CD14-positive monocyte (primary cell): ENCODE measurements at regions not wholly inside any gene's neighbourhood (a gene's known extent, or its start where the extent isn't known, plus 50 kb on each side); places are given as distances from the start of the nearest gene placed in this dataset.

Source experiments
- DNase-seq, 3 donors: peaks; one replicate each; pipeline ENCODE4 v3.0.0-alpha.2; 2011 to 2022
- H2AFZ ChIP-seq: 2 replicates; pipeline ENCODE4 v1.6.0; 2012; ENCODE audit warnings: mild to moderate bottlenecking, low read depth, low read length, inconsistent platforms; ENCODE audit not compliant: insufficient read depth, poor library complexity, severe bottlenecking
- H3K27ac ChIP-seq, 2 donors: 1 replicate in 1 of 2; 2 replicates in 1 of 2; pipeline ENCODE4 v1.5.1; 2012 to 2013; ENCODE audit warnings: low read length in 2 of 2, control low read depth in 1 of 2, inconsistent platforms in 1 of 2, low read depth in 1 of 2, mild to moderate bottlenecking in 1 of 2
- H3K27me3 ChIP-seq, 2 donors: one replicate each; pipeline versions ENCODE4 v1.6.0 to v1.6.1; 2011 to 2013; ENCODE audit warnings: low read length in 2 of 2; ENCODE audit not compliant: control insufficient read depth in 2 of 2, insufficient read depth in 2 of 2
- H3K36me3 ChIP-seq, 2 donors: replicated peaks in 1 of 2; 1 replicate in 1 of 2; 2 replicates in 1 of 2; pipeline versions ENCODE4 v1.5.1 to v1.6.1; 2012 to 2013; ENCODE audit warnings: low read length in 2 of 2, control low read depth in 1 of 2, inconsistent platforms in 1 of 2, mild to moderate bottlenecking in 1 of 2; ENCODE audit not compliant: insufficient read depth in 2 of 2, control insufficient read depth in 1 of 2
- H3K4me1 ChIP-seq, 2 donors: 1 replicate in 1 of 2; 2 replicates in 1 of 2; pipeline versions ENCODE4 v1.5.1 to v1.6.1; 2012 to 2013; ENCODE audit warnings: low read length in 2 of 2, control low read depth in 1 of 2, inconsistent platforms in 1 of 2, mild to moderate bottlenecking in 1 of 2, moderate library complexity in 1 of 2; ENCODE audit not compliant: insufficient read depth in 2 of 2, control insufficient read depth in 1 of 2
- H3K4me2 ChIP-seq: replicated peaks from 2 replicates; pipeline ENCODE3; 2012; ENCODE audit warnings: low read length, moderate library complexity, mild to moderate bottlenecking; ENCODE audit not compliant: poor library complexity, severe bottlenecking; ENCODE audit errors: extremely low read depth
- H3K4me3 ChIP-seq, 3 experiments: fragments of 200-600 bp in 1 of 3; sonication (generic) in 1 of 3; replicated peaks in 1 of 3; 1 replicate in 2 of 3; 2 replicates in 1 of 3; pipeline ENCODE4 v1.5.1; 2011 to 2013; ENCODE audit warnings: low read length in 3 of 3, mild to moderate bottlenecking in 3 of 3, control low read depth in 2 of 3, low read depth in 2 of 3, inconsistent platforms in 1 of 3, moderate library complexity in 1 of 3
- H3K79me2 ChIP-seq: 2 replicates; pipeline ENCODE4 v1.6.0; 2012; ENCODE audit warnings: mild to moderate bottlenecking, control low read depth, inconsistent platforms, low read length, moderate library complexity; ENCODE audit not compliant: insufficient read depth
- H3K9ac ChIP-seq: 2 replicates; pipeline ENCODE4 v1.6.0; 2017; ENCODE audit warnings: low read length, mild to moderate bottlenecking; ENCODE audit not compliant: insufficient read depth, poor library complexity, severe bottlenecking
- H3K9me3 ChIP-seq, 2 donors: replicated peaks in 1 of 2; 1 replicate in 1 of 2; 2 replicates in 1 of 2; pipeline versions ENCODE4 v1.5.1 to v1.6.1; 2012 to 2013; ENCODE audit warnings: low read length in 2 of 2, control low read depth in 1 of 2; ENCODE audit not compliant: control insufficient read depth in 1 of 2, insufficient read depth in 1 of 2
- H4K20me1 ChIP-seq: 2 replicates; pipeline ENCODE4 v1.6.0; 2012; ENCODE audit warnings: mild to moderate bottlenecking, low read length, control low read depth, moderate library complexity; ENCODE audit not compliant: insufficient read depth
- H3K27ac Mint-ChIP-seq, 7 donors: one replicate each; pipeline ENCODE4 v1.8.0; 2020; ENCODE audit warnings: mild to moderate bottlenecking in 7 of 7, mixed read lengths in 7 of 7, moderate library complexity in 6 of 7, inconsistent platforms in 2 of 7
- H3K27me3 Mint-ChIP-seq, 3 donors: one replicate each; pipeline ENCODE4 v1.8.0; 2021 to 2022; ENCODE audit warnings: low read depth in 3 of 3, mild to moderate bottlenecking in 3 of 3, mixed read lengths in 3 of 3, moderate library complexity in 3 of 3, inconsistent platforms in 1 of 3
- H3K36me3 Mint-ChIP-seq, 2 donors: one replicate each; pipeline ENCODE4 v1.8.0; 2020; ENCODE audit warnings: mixed read lengths in 2 of 2, inconsistent platforms in 1 of 2, mild to moderate bottlenecking in 1 of 2
- H3K4me1 Mint-ChIP-seq: one replicate; pipeline ENCODE4 v1.8.0; 2020; ENCODE audit warnings: mild to moderate bottlenecking, mixed read lengths
- H3K4me3 Mint-ChIP-seq, 2 donors: one replicate each; pipeline ENCODE4 v1.8.0; 2020; ENCODE audit warnings: mild to moderate bottlenecking in 2 of 2, mixed read lengths in 2 of 2, moderate library complexity in 1 of 2
- H3K9me3 Mint-ChIP-seq, 7 donors: one replicate each; pipeline ENCODE4 v1.8.0; 2020 to 2022; ENCODE audit warnings: mixed read lengths in 7 of 7, mild to moderate bottlenecking in 6 of 7, moderate library complexity in 6 of 7, inconsistent platforms in 2 of 7
- WGBS: methylation state at CpG from one replicate; pipeline ENCODE4 v1.1.5; 2013; ENCODE audit warnings: missing lambda C conversion rate; ENCODE audit not compliant: insufficient coverage; 5-methylcytosine and 5-hydroxymethylcytosine counted together
- intact Hi-C, 2 donors: fragments of 100-400 bp; cut with micrococcal nuclease; formaldehyde crosslinking; loops; one replicate each; pipeline versions ENCODE4 v1.15.0 to v1.15.1; 2023
- TF ChIP-seq, protein P1 (sequence below): fragments of 200-600 bp; IDR thresholded peaks from one replicate; pipeline ENCODE4 v1.8.0; 2022; ENCODE audit warnings: antibody characterized with exemption, mild to moderate bottlenecking

DNA sequence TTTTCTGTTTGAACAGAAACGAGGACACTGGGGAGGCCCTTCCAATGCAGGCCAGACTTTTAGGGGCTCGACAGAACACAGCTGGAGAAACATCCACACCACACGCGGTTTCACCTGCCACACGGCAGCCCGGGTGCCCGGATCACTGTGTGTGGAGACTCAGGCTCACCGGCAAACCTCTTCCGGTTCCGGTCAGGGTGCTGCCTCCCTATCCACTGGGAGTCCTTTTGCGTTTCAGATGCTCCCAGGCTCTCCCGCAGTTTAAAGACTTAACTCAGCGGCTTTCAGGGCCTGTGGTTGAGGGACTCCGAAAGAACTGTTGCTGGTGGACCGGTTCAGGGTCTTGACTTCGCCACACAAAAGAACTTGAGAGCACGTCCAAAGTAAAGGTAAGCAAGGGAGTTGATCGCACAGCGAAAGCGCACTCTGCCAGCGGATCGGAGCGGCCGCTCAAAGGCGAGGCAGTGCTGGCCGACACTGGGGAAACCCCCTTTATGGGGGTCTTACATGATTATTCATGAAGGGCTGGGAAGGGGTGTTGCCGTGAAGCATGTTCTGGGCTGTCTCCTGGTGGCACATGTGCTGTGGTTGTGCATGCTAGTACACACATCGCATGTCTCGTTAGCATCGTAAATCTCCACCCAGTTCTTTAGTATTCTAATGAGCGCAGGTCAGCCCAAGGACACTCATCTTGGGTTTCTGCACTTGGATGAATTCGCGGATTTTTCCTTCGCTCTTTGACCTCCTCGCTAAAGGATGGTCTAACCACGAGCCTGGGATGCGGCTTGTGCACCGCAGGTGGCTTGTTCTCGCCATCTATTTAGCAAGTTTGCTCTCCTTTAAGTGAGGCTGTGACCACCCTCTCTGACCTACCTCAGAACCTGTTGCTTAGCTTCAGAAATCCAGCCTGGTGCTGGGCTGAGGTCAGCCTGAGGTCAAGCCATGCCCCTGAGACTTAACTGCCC is 180.3 kb downstream of the CDH26 start:
- DNase-seq = peak; percentile 26 to 42 (median 32)
- Mint-ChIP-seq H3K27me3 (peaks cover 0 to 6% (median 2%) of the 10 kb centered on the region in 3 donors), H3K4me1 (peaks cover 74% of the 10 kb centered on the region), H3K27ac (peak overlapping the region; percentile 83 to 95 (median 90)), H3K36me3 (peaks cover 0 to 5% of the 10 kb centered on the region in 2 donors), H3K9me3 (peaks cover 0 to 4% (median 2%) of the 10 kb centered on the region in 7 donors), H3K4me3 (peak overlapping the region; percentile 78 to 92)
- H3K4me1 ChIP-seq = peaks cover 52 to 62% of the 10 kb centered on the region in 2 donors
- no peaks in the 10 kb centered on the region for H3K27me3 ChIP-seq
- peaks cover 8% of the 10 kb centered on the region for H3K79me2 ChIP-seq
- H2AFZ ChIP-seq = peak overlapping the region; percentile 73
- H3K27ac ChIP-seq = peak overlapping the region; percentile 55 to 77
- H3K36me3 ChIP-seq = no peaks in the 10 kb centered on the region
- TF ChIP-seq, protein P1, sequence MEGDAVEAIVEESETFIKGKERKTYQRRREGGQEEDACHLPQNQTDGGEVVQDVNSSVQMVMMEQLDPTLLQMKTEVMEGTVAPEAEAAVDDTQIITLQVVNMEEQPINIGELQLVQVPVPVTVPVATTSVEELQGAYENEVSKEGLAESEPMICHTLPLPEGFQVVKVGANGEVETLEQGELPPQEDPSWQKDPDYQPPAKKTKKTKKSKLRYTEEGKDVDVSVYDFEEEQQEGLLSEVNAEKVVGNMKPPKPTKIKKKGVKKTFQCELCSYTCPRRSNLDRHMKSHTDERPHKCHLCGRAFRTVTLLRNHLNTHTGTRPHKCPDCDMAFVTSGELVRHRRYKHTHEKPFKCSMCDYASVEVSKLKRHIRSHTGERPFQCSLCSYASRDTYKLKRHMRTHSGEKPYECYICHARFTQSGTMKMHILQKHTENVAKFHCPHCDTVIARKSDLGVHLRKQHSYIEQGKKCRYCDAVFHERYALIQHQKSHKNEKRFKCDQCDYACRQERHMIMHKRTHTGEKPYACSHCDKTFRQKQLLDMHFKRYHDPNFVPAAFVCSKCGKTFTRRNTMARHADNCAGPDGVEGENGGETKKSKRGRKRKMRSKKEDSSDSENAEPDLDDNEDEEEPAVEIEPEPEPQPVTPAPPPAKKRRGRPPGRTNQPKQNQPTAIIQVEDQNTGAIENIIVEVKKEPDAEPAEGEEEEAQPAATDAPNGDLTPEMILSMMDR = no peak
- H4K20me1 ChIP-seq = no peaks in the 10 kb centered on the region
- H3K4me2 ChIP-seq = peak overlapping the region; percentile 72
- no peaks in the 10 kb centered on the region for H3K9me3 ChIP-seq
- intact Hi-C loops = loop anchor here in 1 of 2 donors (5.0 kb wide), 2 partner anchors 36 to 81 kb away; no protein-coding TSS in a partner anchor
- H3K9ac ChIP-seq = peak overlapping the region; percentile 56
- 64% methylated on average over 38 of the region's 39 CpGs for WGBS
- peak overlapping the region; percentile 46 to 71 (median 55) for H3K4me3 ChIP-seq

DNA sequence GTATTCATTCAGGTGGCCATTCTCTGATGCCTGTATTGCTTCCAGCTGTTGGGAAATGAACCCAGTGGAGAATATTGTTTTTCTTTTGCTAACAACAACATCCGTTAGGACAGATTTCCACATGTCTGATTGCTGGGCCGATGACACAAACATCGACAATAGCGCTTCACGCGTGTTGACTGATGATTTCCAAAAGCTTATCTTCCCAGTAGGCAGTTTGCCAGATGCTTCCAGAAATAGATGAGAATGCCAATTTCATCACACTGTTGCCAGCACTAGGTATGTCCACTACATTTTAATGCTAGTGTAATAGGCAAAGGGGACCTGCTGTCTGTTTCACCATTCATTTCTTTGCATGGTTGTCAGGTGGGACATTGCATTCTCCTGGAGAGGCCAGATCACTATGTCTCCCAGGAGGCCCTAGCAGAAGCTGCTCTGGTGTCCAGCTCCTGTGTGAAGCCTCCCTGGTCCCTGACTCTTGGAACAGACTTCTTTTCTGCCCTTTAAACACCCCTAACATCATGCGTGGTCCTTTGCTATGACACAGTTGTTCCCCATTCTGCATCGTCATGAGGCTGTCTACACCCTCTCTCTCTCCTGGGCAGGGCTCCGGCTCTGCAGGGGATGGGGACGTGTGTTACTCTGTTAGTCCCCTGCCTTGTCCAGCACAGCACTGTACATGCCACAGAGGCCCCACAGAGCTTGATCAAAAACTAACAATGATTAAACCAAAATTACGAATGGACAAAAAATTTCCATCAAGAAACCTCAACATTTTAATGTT is 181.6 kb downstream of the CDH26 start:
- no peaks in the 10 kb centered on the region for H3K9me3 ChIP-seq
- intact Hi-C loops = loop anchor here in 1 of 2 donors (5.0 to 10.0 kb wide), 3 partner anchors 38 to 115 kb away; no protein-coding TSS in a partner anchor
- TF ChIP-seq, protein P1 = no peak
- 24% methylated on average over 8 of the region's 11 CpGs for WGBS
- H3K79me2 ChIP-seq = peaks cover 8% of the 10 kb centered on the region
- DNase-seq = peak; percentile 14 to 29 (median 24)
- Mint-ChIP-seq H3K4me1 (peaks cover 67% of the 10 kb centered on the region), H3K27ac (peak overlapping the region in 6 of 7 donors; percentile 8 to 70 (median 51)), H3K36me3 (peaks cover 0 to 5% of the 10 kb centered on the region in 2 donors), H3K9me3 (peaks cover 0 to 4% (median 2%) of the 10 kb centered on the region in 7 donors), H3K4me3 (no peak overlapping the region), H3K27me3 (peaks cover 0 to 6% (median 2%) of the 10 kb centered on the region in 3 donors)
- H3K27me3 ChIP-seq = no peaks in the 10 kb centered on the region
- peak overlapping the region; percentile 25 for H2AFZ ChIP-seq
- H4K20me1 ChIP-seq = no peaks in the 10 kb centered on the region
- no peak overlapping the region for H3K4me3 ChIP-seq
- H3K4me1 ChIP-seq = peaks cover 48 to 60% of the 10 kb centered on the region in 2 donors
- H3K36me3 ChIP-seq = no peaks in the 10 kb centered on the region
- H3K9ac ChIP-seq = no peak overlapping the region
- no peak overlapping the region for H3K27ac ChIP-seq
- H3K4me2 ChIP-seq = no peak overlapping the region
